NCI-H345 (cell line): ENCODE measurements at regions not wholly inside any gene's neighbourhood (a gene's known extent, or its start where the extent isn't known, plus 50 kb on each side); places are given as distances from the start of the nearest gene placed in this dataset.

ENCODE experiments used
- DNase-seq: peaks from one replicate; lab custom pipeline; 2025; lab: John Stamatoyannopoulos, UW

DNA sequence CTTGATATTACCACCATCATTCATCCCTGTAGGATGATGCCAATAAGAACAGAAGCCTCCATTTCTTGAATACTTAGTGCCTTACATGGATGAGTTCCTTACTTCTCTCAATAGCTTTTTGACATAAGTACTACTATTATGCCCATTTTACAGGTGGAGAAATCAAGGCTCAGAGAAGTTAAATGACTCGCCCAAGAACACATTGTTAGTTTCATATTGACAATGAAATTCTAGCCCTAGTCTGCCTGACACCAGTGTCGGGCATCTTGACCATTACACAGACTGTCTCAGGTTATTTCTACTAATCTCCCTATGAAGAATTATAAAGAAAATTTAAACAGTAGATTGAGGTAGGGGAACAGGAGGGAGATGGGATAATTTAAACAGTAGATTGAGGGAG is 52.5 kb upstream of the ARL8B start:
- DNase-seq = no peak

DNA sequence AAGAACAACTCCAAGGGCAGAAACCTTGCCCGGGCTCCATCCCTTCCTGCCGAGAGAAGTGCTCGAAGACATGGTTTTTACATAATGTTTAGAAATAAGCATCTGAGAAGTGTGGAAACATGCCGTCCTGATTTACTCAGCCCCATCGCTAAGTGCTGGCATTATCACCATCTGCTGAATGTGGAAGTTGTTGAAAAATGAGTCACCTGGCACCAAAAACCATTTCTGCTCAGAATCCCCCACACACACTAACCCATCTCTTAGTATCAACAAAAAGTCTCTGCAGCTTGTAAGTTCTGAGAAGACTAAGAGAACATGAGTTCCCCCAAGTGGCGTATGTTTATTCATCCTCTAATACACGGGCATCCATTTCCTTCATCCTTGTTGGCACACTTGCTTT is 51.0 kb upstream of the ARL8B start:
- no peak for DNase-seq

GRCh38 chr3:5072100-5072816 is 49.8 kb upstream of the ARL8B start:
- DNase-seq = no peak
